Prostate gland (tissue), 2 donors: ENCODE measurements at regions not wholly inside any gene's neighbourhood (a gene's known extent, or its start where the extent isn't known, plus 50 kb on each side); places are given as distances from the start of the nearest gene placed in this dataset.

Experiments used
- CTCF ChIP-seq, 4 experiments: fragments of 200-600 bp in 2 of 4; fragments of 450-650 bp in 2 of 4; sonication (generic) in 2 of 4; IDR thresholded peaks; 1 replicate in 3 of 4; 2 replicates in 1 of 4; pipeline ENCODE4 v1.5.1; 2016 to 2019; ENCODE audit warnings: antibody characterized with exemption in 4 of 4, mild to moderate bottlenecking in 2 of 4, moderate library complexity in 2 of 4
- POLR2A ChIP-seq: fragments of 450-650 bp; IDR thresholded peaks from one replicate; pipeline ENCODE4 v1.6.1; 2016; ENCODE audit warnings: antibody characterized with exemption, mild to moderate bottlenecking

GRCh38 chr18:75678627-75679026 lies 251.1 kb upstream of the SMIM21 start:
- TF ChIP-seq POLR2A: no peak
- TF ChIP-seq CTCF (IDR thresholded peaks at IDR 0.05): no peak
